RWPE1 (cell line): ENCODE measurements at regions not wholly inside any gene's neighbourhood (a gene's known extent, or its start where the extent isn't known, plus 50 kb on each side); places are given as distances from the start of the nearest gene placed in this dataset.
"Not testable (repeated sequence)": the region's sequence is repeated elsewhere in the genome, so short reads cannot be mapped to it uniquely, and the experiment has no call there.

Experiments
- CTCF ChIA-PET: fragments of 350-600 bp; sonication (Branson Sonifier 250); formaldehyde crosslinking; extraction: SDS; loops from one replicate; lab custom pipeline; 2021; lab: Yijun Ruan, JAX
- POLR2A ChIA-PET: fragments of 400-600 bp; formaldehyde crosslinking; extraction: SDS; loops from one replicate; lab custom pipeline; 2020; ENCODE audit warnings: antibody characterized with exemption; ENCODE audit not compliant: low non-redundant PET; lab: Yijun Ruan, JAX
- DNase-seq: peaks from one replicate; pipeline ENCODE4 v3.0.0; 2012; ENCODE audit warnings: low spot score
- H3K27ac ChIP-seq: fragments of 450-650 bp; 2 replicates; pipeline ENCODE4 v1.5.1; 2017
- TF ChIP-seq, protein P1 (sequence below): fragments of 450-650 bp; conservative IDR thresholded peaks from 2 replicates; pipeline ENCODE4 v1.5.1; 2017; ENCODE audit warnings: low read depth, mild to moderate bottlenecking

- CTCF ChIA-PET = no interaction called here
- TF ChIP-seq, protein P1, sequence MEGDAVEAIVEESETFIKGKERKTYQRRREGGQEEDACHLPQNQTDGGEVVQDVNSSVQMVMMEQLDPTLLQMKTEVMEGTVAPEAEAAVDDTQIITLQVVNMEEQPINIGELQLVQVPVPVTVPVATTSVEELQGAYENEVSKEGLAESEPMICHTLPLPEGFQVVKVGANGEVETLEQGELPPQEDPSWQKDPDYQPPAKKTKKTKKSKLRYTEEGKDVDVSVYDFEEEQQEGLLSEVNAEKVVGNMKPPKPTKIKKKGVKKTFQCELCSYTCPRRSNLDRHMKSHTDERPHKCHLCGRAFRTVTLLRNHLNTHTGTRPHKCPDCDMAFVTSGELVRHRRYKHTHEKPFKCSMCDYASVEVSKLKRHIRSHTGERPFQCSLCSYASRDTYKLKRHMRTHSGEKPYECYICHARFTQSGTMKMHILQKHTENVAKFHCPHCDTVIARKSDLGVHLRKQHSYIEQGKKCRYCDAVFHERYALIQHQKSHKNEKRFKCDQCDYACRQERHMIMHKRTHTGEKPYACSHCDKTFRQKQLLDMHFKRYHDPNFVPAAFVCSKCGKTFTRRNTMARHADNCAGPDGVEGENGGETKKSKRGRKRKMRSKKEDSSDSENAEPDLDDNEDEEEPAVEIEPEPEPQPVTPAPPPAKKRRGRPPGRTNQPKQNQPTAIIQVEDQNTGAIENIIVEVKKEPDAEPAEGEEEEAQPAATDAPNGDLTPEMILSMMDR = no peak
- DNase-seq = no peak
- no peak overlapping the region for H3K27ac ChIP-seq
- POLR2A ChIA-PET = interaction anchor here (0.6 kb wide), 1 partner anchor 996 kb away, joined by 3 read pairs; no protein-coding TSS in a partner anchor
Observed at GRCh38 chr2:117336496-117336895, 478.0 kb upstream of the DDX18 start.

DNA sequence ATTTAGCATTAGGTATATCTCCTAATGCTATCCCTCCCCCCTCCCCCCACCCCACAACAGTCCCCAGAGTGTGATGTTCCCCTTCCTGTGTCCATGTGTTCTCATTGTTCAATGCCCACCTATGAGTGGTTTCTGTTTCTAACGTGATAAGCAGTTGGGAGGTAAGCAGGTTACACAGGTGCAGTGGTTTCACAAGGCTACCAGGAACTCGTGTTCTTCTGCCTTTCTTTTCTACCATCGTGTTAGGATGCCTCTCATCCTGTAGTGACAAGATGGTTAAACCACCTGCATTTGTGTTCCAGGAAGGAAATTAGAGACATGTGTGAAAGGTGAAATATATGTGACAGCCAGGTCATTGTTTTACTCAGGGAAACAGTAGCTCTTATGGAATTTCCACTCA is 476.5 kb upstream of the DDX18 start:
- DNase-seq, CTCF ChIA-PET, H3K27ac ChIP-seq, POLR2A ChIA-PET: not testable (repeated sequence)

DNA sequence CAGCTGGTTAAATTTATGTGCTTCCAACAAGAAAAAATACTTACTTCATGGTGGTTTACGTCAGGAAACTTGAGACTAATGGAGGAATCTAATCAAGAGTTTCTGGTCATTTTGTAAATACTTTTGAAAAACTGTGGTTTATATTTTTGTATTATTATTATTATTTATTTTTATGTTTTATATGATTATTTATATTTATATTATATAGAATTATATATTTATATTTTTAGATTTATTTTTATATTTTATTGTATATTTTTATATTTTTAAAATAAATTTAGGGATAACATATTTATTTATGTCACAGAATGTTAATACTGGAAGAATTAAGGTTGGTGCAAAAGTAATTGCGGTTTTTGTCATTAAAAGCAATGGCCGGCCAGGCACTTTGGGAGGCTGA is 474.5 kb upstream of the DDX18 start:
- TF ChIP-seq, protein P1 = no peak
- ChIA-PET CTCF (no interaction called here), POLR2A (no interaction called here)
- H3K27ac ChIP-seq = no peak overlapping the region
- no peak for DNase-seq

DNA sequence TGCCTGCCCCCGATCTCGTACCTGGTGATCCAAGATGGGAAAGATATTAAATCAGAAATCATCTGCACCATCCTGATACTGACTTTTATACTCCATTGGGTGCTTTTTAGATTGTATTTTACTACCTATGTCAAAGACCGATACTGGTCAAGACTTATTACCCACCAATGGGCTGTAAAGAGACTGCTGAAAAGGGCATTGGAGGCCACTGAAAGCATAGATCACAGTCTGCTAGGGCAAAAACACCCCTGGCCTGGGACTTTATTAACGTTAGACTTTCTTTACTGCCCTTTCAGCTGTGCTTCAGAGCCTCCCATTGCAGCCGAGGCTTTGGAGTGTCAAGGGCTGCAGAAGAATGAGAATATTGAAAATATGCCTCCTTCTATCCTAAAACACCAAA is 472.8 kb upstream of the DDX18 start:
- CTCF ChIA-PET = no interaction called here
- POLR2A ChIA-PET = no interaction called here
- TF ChIP-seq, protein P1 = no peak

GRCh38 chr2:117342415-117342814 is 472.1 kb upstream of the DDX18 start:
- H3K27ac ChIP-seq = no peak overlapping the region
- DNase-seq = no peak
- CTCF ChIA-PET = no interaction called here
- POLR2A ChIA-PET = no interaction called here
- TF ChIP-seq, protein P1 = no peak

More for the DNA sequence above, 472.8 kb upstream of the DDX18 start:
- H3K27ac ChIP-seq = no peak overlapping the region
- DNase-seq = no peak

GRCh38 chr2:117349687-117350086 is 464.8 kb upstream of the DDX18 start:
- TF ChIP-seq, protein P1 = no peak
- DNase-seq = no peak
- CTCF ChIA-PET = interaction anchor here (1.2 kb wide), 1 partner anchor 48 kb away, joined by 3 read pairs; no protein-coding TSS in a partner anchor
- H3K27ac ChIP-seq = no peak overlapping the region
- POLR2A ChIA-PET = no interaction called here

DNA sequence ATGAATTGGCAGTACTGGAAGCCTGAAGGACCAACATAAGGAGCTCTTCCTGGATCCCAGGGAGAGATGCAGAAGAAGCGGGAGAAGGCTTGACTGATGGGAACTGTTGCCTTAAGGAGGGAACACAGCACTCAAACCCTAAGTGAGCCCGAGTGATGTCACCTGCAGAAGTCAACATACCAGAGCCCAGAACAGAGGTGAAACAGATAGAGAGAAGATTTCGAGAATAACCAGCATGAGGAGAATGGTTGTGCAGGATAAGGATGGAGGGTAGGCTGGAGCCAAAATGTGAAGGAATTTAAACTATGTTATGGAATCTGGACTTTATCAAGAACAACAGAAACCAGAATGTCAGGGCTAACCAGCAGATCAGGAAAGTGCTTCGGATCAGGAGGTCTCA is 463.1 kb upstream of the DDX18 start:
- ChIA-PET POLR2A (no interaction called here), CTCF (no interaction called here)
- H3K27ac ChIP-seq = no peak overlapping the region
- TF ChIP-seq, protein P1 = no peak
- no peak for DNase-seq
